Heart left ventricle (tissue), 16 donors: ENCODE measurements at regions not wholly inside any gene's neighbourhood (a gene's known extent, or its start where the extent isn't known, plus 50 kb on each side); places are given as distances from the start of the nearest gene placed in this dataset.

Experiments used
- ATAC-seq, 4 donors: fragments of 200-7000 bp; cut with Tn5 transposase; one replicate each; pipeline ENCODE4 v1.9.1; 2020 to 2022; ENCODE audit warnings: moderate library complexity in 4 of 4, mild to moderate bottlenecking in 3 of 4, moderate number of reproducible peaks in 1 of 4
- DNase-seq, 5 donors: peaks; one replicate each; pipeline ENCODE4 v3.0.0-alpha.2; 2020
- H3K27ac ChIP-seq, 12 donors: fragments of 200-600 bp; sonication (generic) in 4 of 12; one replicate each; pipeline versions ENCODE4 v1.5.0 to v1.8.0; 2016 to 2022; ENCODE audit warnings: mild to moderate bottlenecking in 2 of 12
- H3K27me3 ChIP-seq, 9 donors: fragments of 200-600 bp; sonication (generic) in 2 of 9; one replicate each; pipeline versions ENCODE4 v1.5.1 to v1.8.0; 2016 to 2022; ENCODE audit warnings: mild to moderate bottlenecking in 3 of 9
- H3K36me3 ChIP-seq, 9 donors: fragments of 200-600 bp; sonication (generic) in 2 of 9; one replicate each; pipeline versions ENCODE4 v1.5.0 to v1.8.0; 2018 to 2022; ENCODE audit warnings: mild to moderate bottlenecking in 2 of 9
- H3K4me1 ChIP-seq, 12 donors: fragments of 200-600 bp; sonication (generic) in 4 of 12; one replicate each; pipeline versions ENCODE4 v1.5.0 to v1.8.0; 2016 to 2022; ENCODE audit warnings: mild to moderate bottlenecking in 3 of 12
- H3K4me3 ChIP-seq, 12 donors: fragments of 200-600 bp; sonication (generic) in 4 of 12; one replicate each; pipeline versions ENCODE4 v1.5.0 to v1.8.0; 2017 to 2022; ENCODE audit warnings: mild to moderate bottlenecking in 9 of 12, moderate library complexity in 4 of 12
- H3K9me3 ChIP-seq, 12 donors: fragments of 200-600 bp; sonication (generic) in 4 of 12; one replicate each; pipeline versions ENCODE4 v1.5.0 to v1.8.0; 2016 to 2022; ENCODE audit warnings: mild to moderate bottlenecking in 1 of 12
- POLR2A ChIP-seq, 2 donors: fragments of 450-650 bp; IDR thresholded peaks; one replicate each; pipeline ENCODE4 v1.6.1; 2017; ENCODE audit warnings: antibody characterized with exemption in 2 of 2, mild to moderate bottlenecking in 2 of 2, moderate library complexity in 2 of 2
- WGBS, 4 donors: extraction: QIAGEN DNeasy Blood & Tissue Kit in 2 of 4; methylation state at CpG; one replicate each; pipeline versions ENCODE4 v1.1.5 to v1.1.7; 2013 to 2018; 5-methylcytosine and 5-hydroxymethylcytosine counted together
- intact Hi-C, 10 donors: fragments of 100-400 bp; cut with DNase I; formaldehyde crosslinking; loops; one replicate each; pipeline versions ENCODE4 v1.11.1 to v1.14.2; 2022
- TF ChIP-seq, protein P1 (sequence below), 12 donors: fragments of 200-600 bp; sonication (generic) in 4 of 12; IDR thresholded peaks; one replicate each; pipeline versions ENCODE4 v1.5.0 to v1.8.0; 2018 to 2022; ENCODE audit warnings: antibody characterized with exemption in 12 of 12, mild to moderate bottlenecking in 5 of 12
- donor health status: ischemic (EF 13 %, LVEDD 7.1; RV severe dilation, severe dysfunction).
- donor health status: healthy with polysubstance abuse.
- donor health status: DM: no; HTN: yes; CAD: no.
- donor health status: DM: no; HTN: no; CAD: no.
- donor health status: ischemic (EF 25% LVEDD 6.9; RV normal size, moderate dysfunction).
- donor health status: ischemic (EF 25% LVEDD 5.7; RV mildly dilated, moderate dysfunction).
- donor health status: healthy.
- donor health status: DM: yes; HTN: yes; CAD: no.
- donor health status: ischemic (EF 35%, LVEDD 5.7; RV mildly dilated, moderate dysfunction).
- donor health status: nonischemic (EF 11% LVEDD 7.7; RV severe dilation, severe dysfunction).
- donor health status: DM: yes; HTN: yes; CAD: no.
- donor health status: PGD.
- donor health status: ischemic (EF 29% LVEDD 5.4; RV normal size, mild dysfunction).
- donor health status: nonischemic (EF 23%, LVEDD 6.1; RV moderate dilation, normal function).

DNA sequence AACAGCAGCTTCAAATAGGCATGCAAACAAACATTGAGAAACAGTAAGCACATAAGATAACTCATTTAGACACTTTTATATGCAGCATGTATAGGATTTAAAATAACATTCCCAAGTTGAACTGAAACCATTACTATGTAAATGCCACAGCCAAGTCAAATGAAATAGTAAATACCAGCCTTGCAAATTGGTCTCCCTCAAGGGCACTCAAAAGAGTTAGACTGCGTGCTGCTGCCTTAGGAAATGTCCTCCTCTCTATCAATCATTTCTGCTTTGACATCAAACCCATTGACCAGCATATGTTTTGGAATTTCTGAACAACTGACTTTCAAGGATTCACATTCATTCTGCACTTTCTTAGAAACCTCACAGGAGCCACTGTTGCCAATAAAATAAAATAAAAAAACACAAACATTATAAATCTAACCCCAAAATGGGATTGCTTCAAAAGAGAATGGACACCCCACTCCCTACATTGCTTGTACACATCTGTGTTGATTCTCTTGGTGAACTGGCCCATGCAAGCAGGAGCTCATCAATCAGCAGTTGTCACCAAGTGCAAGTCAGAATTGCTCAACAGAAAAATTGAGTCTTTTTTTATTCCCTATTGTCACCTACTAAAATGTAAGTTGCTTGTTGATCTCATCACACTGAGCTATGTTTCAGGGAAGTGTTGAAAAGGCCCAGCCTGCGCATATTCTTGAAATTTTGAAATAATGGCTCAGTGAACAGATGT is 256.2 kb downstream of the DAD1 start:
- ATAC-seq, result no peak
- TF ChIP-seq, protein P1, sequence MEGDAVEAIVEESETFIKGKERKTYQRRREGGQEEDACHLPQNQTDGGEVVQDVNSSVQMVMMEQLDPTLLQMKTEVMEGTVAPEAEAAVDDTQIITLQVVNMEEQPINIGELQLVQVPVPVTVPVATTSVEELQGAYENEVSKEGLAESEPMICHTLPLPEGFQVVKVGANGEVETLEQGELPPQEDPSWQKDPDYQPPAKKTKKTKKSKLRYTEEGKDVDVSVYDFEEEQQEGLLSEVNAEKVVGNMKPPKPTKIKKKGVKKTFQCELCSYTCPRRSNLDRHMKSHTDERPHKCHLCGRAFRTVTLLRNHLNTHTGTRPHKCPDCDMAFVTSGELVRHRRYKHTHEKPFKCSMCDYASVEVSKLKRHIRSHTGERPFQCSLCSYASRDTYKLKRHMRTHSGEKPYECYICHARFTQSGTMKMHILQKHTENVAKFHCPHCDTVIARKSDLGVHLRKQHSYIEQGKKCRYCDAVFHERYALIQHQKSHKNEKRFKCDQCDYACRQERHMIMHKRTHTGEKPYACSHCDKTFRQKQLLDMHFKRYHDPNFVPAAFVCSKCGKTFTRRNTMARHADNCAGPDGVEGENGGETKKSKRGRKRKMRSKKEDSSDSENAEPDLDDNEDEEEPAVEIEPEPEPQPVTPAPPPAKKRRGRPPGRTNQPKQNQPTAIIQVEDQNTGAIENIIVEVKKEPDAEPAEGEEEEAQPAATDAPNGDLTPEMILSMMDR (IDR thresholded peaks at IDR 0.05), result no peak
- no peak for TF ChIP-seq POLR2A (IDR thresholded peaks at IDR 0.05)
- Histone ChIP-seq H3K4me3 (no peak overlapping the region), H3K27me3 (peaks cover 0 to 3% (median 0%) of the 10 kb centered on the region in 9 donors), H3K4me1 (peaks cover 0 to 6% (median 1%) of the 10 kb centered on the region in 12 donors), H3K36me3 (no peaks in the 10 kb centered on the region), H3K27ac (no peak overlapping the region), H3K9me3 (peaks cover 0 to 19% (median 6%) of the 10 kb centered on the region in 12 donors)
- DNase-seq, result no peak
- intact Hi-C loops, result no loop called here
- 75 to 84% (median 80%) methylated on average over 2 of the region's 2 CpGs for WGBS, 4 donors

DNA sequence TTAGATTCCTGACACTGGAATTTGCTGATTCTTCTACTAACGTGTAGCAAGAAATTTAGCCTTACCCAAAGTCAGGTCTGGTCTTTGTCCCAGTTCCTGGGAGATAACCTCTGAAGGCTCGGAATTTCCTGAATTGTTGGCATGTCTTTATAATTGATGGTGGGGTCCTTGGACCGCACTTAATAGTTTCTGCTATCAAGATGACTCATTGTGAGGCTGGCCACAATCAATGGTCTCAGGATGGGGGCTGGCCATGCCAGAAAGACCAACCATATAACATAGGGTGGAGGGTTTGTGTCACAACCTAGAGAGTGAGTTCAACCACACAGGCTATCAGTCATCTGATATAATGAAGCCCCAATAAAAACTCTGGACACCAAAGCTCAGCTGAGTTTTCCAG is 259.7 kb downstream of the DAD1 start:
- ATAC-seq (no peak), DNase-seq (no peak)
- intact Hi-C loops, result no loop called here
- no peaks in the 10 kb centered on the region for H3K4me1 ChIP-seq
- H3K4me3 ChIP-seq, result no peak overlapping the region
- peaks cover 0 to 4% (median 0%) of the 10 kb centered on the region in 9 donors for H3K27me3 ChIP-seq
- TF ChIP-seq, protein P1 (IDR thresholded peaks at IDR 0.05), result no peak
- TF ChIP-seq POLR2A (IDR thresholded peaks at IDR 0.05), result no peak
- 49 to 67% (median 53%) methylated on average over 3 of the region's 3 CpGs for WGBS, 4 donors
- no peak overlapping the region for H3K27ac ChIP-seq
- no peaks in the 10 kb centered on the region for H3K36me3 ChIP-seq
- peaks cover 0 to 24% (median 6%) of the 10 kb centered on the region in 12 donors for H3K9me3 ChIP-seq

DNA sequence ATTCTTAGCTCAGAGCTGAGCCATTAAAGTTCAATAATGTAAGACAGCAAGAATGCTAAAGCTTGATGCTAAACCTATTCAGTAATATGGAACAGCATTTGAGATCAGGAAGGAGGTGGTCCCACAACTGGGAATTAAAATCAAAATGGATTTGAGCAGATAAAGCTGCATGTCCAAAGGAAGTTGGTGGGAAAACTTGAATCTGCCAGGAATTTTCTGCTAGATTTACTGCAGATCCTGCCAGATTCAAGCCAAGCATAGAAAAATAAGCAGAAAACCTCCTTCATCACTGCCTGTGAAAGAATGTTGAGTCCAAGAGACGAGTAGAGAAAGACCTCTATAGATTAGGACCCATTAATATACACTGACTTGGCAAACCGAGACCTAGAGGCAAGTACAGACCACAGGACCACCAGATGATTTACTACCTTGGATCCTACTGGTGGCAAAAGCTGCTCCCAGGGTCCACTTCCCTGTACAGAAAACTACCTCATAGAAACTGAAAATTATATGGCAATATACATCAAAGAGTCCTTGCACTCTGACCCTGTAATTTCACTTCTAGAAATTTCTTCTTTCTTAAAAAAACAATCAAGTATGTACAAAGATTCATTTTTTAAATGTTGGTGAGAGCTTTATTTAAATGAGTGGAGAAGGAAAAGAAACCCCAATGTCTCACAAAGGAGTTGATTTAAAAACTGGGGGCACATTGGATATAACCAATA is 263.2 kb downstream of the DAD1 start:
- ATAC-seq (no peak), DNase-seq (no peak)
- H3K27ac ChIP-seq, result no peak overlapping the region
- TF ChIP-seq, protein P1 (IDR thresholded peaks at IDR 0.05), result no peak
- no peak for TF ChIP-seq POLR2A (IDR thresholded peaks at IDR 0.05)
- H3K4me3 ChIP-seq, result no peak overlapping the region
- H3K36me3 ChIP-seq, result no peaks in the 10 kb centered on the region
- 67 to 74% (median 68%) methylated on average over 2 of the region's 2 CpGs for WGBS, 4 donors
- intact Hi-C loops, result no loop called here
- peaks cover 0 to 5% (median 0%) of the 10 kb centered on the region in 9 donors for H3K27me3 ChIP-seq
- H3K9me3 ChIP-seq, result peaks cover 0 to 24% (median 6%) of the 10 kb centered on the region in 12 donors
- no peaks in the 10 kb centered on the region for H3K4me1 ChIP-seq

DNA sequence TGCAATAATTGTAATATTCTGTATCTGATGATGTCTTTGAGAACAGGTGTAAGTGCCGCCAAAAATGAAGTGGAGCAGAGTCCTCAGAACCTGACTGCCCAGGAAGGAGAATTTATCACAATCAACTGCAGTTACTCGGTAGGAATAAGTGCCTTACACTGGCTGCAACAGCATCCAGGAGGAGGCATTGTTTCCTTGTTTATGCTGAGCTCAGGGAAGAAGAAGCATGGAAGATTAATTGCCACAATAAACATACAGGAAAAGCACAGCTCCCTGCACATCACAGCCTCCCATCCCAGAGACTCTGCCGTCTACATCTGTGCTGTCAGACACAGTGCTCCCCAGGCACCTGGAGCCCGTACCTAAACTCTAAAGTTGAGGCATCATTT is 268.7 kb downstream of the DAD1 start:
- DNase-seq (no peak), ATAC-seq (no peak)
- peaks cover 0 to 5% (median 0%) of the 10 kb centered on the region in 9 donors for H3K27me3 ChIP-seq
- H3K27ac ChIP-seq, result no peak overlapping the region
- 52 to 56% (median 54%) methylated on average over 4 of the region's 4 CpGs for WGBS, 4 donors
- H3K4me1 ChIP-seq, result no peaks in the 10 kb centered on the region
- H3K4me3 ChIP-seq, result no peak overlapping the region
- no peaks in the 10 kb centered on the region for H3K9me3 ChIP-seq
- TF ChIP-seq POLR2A (IDR thresholded peaks at IDR 0.05), result no peak
- TF ChIP-seq, protein P1 (IDR thresholded peaks at IDR 0.05), result no peak
- intact Hi-C loops, result loop anchor here in 4 of 10 donors (2.0 to 5.0 kb wide), 3 partner anchors 52 to 152 kb away; no protein-coding TSS in a partner anchor
- no peaks in the 10 kb centered on the region for H3K36me3 ChIP-seq
